SH-SY5Y (cell line): ENCODE measurements at regions not wholly inside any gene's neighbourhood (a gene's known extent, or its start where the extent isn't known, plus 50 kb on each side); places are given as distances from the start of the nearest gene placed in this dataset.

Source experiments
- GATA2 ChIP-seq: IDR thresholded peaks from 2 replicates; pipeline ENCODE4 v1.6.1; 2011; ENCODE audit warnings: mild to moderate bottlenecking, low read depth, low read length
- GATA3 ChIP-seq: IDR thresholded peaks from 2 replicates; pipeline ENCODE4 v1.6.1; 2011; ENCODE audit warnings: low read depth, mild to moderate bottlenecking, low read length, moderate library complexity

DNA sequence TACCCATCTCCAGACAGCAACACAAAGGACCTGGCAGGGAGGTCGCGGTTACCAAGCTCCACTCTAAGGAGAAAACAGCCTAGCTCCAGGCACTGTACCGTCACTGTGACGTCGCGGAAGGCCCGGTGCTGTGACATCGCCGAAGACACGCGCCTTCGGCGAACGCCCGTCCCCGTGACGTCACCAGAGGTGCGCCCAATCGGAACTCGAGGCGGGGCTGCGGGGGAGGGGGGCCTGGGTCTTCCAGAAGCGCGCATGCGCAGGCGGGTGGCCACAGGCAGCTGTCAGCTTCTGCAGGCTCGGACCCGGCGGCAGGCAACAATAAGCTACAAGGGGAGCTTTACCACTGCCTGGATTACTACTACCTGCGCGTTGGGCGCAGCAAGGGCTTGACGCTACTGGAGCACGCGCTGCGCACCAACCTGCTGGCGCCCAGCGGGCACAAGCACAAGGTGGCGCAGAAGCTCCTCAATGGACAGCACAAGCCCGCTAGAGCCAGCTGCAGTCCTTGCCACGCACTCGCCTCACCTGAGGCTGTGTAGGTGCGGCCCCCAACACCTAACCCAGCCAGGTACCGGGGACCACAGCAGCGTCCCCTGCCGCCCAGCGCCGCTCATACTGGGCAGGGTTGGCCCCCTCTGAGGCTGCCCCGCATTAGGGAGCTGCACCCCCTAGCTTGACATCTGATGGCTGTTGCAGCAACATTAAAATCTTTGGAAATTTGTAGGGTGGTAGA is 208.4 kb downstream of the TPST1 start:
- no peak for TF ChIP-seq GATA2
- TF ChIP-seq GATA3, result no peak

DNA sequence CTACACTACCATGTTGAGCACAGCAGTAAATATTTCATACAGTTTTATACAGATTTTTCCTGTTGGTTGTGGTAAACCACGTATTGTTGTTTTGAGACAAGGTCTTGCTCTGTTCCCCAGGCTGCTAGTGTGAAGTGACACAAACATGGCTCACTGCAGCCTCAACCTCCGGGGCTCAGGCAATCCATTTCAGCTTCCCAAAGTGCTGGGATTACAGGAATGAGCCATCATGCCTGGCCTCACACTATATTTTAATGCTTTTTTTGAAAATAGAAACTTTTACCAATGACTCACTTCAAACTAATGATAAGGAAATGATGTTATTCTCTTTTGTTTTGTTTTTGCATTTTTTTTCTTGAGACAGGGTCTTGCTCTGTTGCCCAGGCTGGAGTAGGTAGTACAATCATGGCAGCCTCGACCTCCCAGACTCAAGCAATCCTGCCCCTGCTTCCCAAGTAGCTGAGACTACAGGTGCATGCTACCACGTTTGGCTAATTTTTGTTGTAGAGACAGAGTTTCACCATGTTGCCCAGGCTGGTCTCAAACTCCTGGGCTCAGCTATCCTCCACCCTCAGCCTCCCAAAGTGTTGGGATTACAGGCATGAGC is 210.6 kb downstream of the TPST1 start:
- TF ChIP-seq GATA2 (no peak), GATA3 (no peak)

DNA sequence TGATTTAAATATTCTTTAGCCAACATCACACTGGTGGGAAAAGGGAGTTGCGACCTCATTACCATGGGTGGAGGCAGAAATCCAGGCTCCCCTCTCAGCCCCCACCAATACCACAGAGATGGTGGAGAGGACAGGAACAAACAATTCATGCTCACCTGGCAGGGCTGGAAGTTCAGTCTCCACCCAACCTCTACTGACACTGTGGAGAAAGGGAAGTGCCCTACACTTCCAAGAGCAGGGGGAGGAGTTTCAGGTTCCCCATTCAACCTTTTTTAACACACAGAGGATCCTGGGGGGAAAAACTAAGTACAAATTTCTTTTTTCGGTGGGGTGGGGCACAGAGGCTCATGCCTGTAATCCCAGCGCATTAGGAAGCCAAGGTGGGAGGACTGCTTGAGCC is 210.1 kb upstream of the KCTD7 start:
- TF ChIP-seq GATA2 (no peak), GATA3 (no peak)

DNA sequence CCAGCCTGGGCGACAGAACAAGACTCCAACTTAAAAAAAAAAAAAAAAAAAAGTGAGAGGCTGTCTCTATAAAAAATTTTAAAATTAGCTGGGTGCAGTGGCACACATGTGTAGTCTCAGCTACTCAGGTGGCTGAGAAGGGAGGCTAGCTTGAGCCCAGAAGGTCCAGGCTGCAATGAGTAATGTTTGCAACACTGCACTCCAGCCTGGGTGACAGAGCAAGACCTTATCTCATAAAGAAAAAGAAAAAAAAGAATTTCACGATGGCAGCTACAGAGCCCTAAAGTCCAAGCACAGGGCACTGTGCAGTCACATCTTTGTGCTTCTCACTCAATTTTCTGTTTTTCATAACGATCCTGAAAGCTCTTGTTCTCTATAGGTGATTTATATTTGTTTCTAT is 209.5 kb upstream of the KCTD7 start:
- TF ChIP-seq GATA3, result no peak

DNA sequence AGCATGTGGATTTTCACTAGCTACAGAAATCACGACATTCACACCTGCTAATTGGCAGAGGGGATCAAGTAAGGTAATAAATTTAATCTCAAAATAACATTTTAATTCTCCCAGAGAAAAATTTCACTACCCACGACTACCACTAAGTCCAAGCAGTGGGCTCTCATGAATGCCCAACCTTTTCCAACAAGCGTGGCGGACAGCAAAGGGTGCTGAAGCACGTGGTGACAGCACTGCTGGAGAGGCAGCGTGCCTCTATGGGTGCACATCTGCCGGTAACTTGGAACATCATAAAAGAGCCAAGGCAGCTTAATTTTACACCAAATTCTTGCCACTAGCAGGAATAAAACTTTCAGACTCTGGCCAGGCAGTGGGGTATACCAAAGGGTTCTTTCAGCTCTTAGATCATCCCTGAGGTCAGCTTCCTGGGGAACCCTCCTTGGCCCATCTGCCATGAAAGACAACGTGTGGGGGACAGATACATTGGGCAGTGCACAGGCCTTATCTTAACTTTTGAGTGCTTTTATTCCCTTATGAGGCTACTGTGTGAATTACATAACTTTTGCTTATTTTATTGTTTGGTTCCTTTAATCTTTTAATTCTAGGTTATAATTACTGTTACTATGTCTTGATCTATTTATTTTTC is 206.7 kb upstream of the KCTD7 start:
- TF ChIP-seq GATA2 (no peak), GATA3 (no peak)

DNA sequence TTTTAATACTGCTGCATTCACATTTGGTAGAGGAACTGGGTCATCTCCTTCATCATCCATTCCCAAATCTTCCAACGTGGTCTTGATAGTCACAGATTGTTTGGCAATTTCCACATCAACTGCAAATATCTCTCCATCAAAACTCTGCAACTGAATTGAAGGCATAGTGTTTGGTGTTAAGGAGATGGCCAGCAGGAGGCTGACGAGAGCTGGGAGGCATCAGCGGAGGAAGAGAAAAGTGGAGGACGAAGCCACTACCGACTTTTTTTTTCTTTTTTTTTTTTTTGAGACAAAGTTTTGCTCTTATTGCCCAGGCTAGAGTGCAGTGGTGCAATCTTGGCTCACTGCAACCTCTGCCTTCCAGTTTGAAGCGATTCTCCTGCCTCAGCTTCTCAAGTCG is 205.0 kb upstream of the KCTD7 start:
- no peak for TF ChIP-seq GATA3
- no peak for TF ChIP-seq GATA2

DNA sequence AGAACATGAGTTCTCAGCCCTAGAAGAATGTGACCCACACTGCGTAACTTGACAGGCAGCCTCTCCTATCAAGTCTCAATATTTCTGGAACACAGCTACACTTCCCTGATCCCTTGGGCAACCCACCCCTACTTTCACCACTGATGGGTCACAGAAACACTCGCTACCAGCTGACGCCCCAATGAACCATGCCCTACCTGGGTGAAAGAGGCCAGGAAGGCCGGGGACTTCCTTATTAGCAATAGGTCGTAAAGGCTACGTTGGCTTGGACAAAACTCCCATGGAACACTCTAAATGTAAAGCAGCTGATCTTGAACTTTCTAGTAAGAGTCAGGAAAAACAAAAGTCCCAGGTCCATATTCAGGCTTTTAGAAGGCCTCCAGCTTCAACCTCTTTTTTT is 202.3 kb upstream of the KCTD7 start:
- TF ChIP-seq GATA3 (no peak), GATA2 (no peak)

DNA sequence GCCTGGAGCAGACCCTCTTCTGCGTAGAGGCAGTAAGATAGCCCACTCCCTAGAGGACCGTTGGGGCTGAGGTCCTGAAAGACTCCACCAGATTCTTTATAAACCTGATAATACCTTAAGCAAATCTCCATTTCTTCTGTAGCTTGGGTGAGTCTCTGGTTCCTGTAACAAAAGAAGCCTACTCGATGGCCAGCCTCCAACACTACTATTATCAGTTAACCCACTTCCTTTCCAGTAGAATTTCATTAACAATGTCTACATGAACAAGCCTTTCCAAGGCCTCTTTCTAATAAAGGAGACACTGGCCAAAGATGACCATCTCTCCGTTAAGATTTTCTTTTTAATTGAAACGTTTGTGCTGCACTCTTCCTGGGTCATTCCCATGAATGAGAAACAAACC is 201.7 kb upstream of the KCTD7 start:
- TF ChIP-seq GATA3 (no peak), GATA2 (no peak)

DNA sequence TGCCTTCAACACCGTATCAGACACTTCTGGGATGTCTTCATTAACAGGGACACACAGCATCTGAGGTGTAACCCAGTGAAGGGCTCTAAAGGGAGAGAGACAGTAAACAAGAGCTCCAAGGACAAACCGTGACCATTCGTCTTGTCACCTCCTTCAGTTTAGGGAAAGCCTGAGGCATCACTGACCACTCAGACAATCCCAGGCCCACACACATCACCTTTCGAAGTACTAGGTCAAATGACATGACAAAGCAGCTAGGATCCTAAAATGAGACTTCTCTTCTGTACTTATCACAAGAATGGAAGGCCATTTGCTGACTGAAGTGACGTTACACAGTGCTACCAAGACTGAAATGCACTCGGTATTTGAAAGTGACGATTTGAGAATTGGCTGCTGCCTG is 200.7 kb upstream of the KCTD7 start:
- TF ChIP-seq GATA3, result no peak
- no peak for TF ChIP-seq GATA2

DNA sequence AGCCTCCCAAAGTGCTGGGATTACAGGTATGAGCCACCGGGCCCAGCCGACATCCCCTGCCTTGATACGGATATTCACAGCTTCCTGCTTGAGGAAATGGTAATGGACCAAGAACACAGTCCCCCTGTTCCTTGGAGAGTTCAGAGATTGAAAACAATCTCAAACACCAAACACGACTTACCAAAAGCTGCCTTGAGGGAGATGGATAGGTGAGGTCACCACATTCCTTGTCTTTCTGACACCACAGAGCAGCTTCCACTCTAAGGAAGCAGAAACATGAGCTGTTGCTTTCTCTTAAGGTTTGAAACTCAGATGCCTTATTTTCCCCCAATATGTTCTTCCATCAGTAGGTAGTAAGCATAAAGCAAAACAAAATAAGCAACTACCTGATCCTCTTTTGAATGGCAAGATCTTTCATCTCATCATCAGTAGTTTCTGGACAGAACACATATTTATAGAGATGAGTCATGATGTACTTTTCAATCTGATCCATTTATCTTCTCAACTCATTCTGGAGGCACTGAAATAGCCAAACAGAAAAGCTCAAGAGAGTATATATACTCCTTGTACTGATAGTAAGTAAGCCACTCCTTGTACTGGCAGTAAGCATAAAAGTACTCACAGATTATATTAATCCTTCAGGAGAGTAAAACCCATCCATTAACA is 199.1 kb upstream of the KCTD7 start:
- TF ChIP-seq GATA3 (no peak), GATA2 (no peak)

DNA sequence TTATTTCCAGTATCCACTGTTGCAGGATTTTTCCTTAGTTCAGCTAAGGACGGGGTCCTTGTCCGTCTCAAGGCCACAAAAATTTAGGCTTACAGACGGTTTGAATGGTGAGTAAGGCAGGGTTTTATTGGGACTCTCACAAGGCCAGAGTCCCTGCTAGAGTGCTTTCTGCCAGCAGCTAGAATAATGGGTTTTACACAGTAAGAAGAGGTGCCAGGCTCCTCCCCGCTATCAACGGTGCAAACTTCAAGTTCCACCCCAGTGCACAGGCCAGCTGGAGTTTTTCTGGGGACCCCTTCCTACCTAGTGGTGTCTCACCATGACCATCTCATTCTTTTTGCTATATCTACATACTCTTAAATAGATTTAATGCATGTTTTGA is 198.5 kb upstream of the KCTD7 start:
- TF ChIP-seq GATA3 (no peak), GATA2 (no peak)

DNA sequence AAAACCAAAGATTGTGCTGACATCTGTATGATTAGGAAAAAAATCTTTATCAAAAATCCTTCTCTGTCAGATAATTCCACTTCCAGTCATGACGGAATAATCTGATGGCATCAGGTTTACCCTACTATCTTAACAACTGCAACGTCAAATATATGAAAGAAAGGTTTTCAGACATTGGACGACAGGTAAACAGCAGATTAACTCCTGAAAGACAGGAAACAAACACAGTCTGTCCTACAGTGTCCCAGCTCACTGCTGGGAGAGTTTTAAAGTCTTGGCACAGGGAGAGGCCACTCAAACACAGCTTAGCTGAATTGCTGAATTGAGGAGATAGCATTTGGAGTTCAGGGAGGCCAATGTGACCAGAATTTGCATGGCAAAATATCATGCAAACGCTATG is 186.3 kb upstream of the KCTD7 start:
- TF ChIP-seq GATA3 (no peak), GATA2 (no peak)

DNA sequence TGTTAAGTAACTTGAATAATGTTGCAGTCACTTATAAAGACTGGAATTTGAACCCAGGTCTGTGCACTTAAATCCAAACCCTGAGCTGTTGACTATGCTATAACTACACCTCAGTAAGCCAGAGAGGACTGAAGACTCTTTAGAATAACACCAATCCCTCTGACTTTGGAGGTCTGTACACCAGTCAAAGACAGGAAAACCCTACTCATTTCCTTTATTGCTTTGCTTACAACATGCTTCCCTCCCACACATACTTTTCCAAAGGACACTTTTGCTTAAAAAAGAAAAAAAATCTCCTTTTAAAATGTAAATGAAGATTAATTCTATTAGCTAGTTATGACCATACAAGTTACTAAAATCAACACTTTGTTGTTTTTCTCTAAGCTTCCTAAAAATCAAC is 184.7 kb upstream of the KCTD7 start:
- TF ChIP-seq GATA3 (no peak), GATA2 (no peak)

DNA sequence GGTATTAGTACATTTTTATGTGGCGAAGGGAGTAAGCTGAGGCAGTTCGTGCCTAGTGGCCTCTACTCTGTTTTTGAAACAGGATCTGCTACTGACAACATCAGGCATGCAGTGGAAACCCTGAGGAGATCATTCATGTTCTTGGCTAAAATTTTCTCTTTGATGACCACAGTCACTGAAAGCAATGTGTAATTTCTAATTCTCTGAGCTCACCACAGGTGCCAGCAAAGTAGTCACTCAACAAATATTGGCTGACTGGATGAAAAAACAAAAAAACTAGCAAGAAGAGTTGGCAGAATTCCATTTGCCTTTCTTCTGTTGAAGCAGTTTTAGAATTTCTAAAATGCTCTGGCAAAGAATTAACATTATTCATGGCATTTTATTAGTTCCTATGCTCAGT is 176.5 kb upstream of the KCTD7 start:
- TF ChIP-seq GATA3 (no peak), GATA2 (no peak)

DNA sequence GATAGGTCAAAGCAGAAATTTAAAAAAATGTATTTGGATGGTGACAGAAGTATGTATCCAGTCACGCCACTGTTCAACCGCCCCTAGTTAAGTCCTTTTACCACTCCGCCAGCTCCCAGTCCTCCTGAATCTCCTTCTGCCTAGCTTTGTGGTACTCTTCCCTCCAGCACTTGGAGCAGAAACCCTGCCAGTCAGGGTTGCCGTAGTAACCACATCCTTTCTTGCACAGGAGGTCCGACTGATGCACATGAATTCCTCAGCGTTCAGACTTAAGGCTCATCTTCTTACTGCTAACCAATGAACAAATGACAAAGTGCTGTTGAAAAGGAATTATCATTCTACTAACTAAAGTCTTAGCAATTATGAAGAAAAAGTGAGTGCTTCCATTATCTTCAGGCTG is 175.3 kb upstream of the KCTD7 start:
- TF ChIP-seq GATA2 (no peak), GATA3 (no peak)
